ENCODE measurements at regions not wholly inside any gene's neighbourhood (a gene's known extent, or its start where the extent isn't known, plus 50 kb on each side); places are given as distances from the start of the nearest gene placed in this dataset.
"Not testable (repeated sequence)": the region's sequence is repeated elsewhere in the genome, so short reads cannot be mapped to it uniquely, and the experiment has no call there.

GRCh38 chr7:81231301-81231838 lies 312.5 kb upstream of the SEMA3C start:
- FAIRE-seq = no peak
- no peak overlapping the region for H3K4me3 Mint-ChIP-seq (ENCODE audit: unreplicated experiment)

GRCh38 chr7:81226234-81226633 lies 307.4 kb upstream of the SEMA3C start:
- no peak overlapping the region for H3K4me3 ChIP-seq (ENCODE audit: insufficient read depth, low read depth, low read length)
- Mint-ChIP-seq H3K27ac (ENCODE audit: unreplicated experiment) (no peak overlapping the region), H3K36me3 (ENCODE audit: low read depth, unreplicated experiment) (peaks cover 2% of the 10 kb centered on the region), H3K4me3 (ENCODE audit: unreplicated experiment) (no peak overlapping the region), H3K9me3 (ENCODE audit: unreplicated experiment) (peaks cover 17% of the 10 kb centered on the region), H3K27me3 (ENCODE audit: low read depth, unreplicated experiment) (no peaks in the 10 kb centered on the region), H3K4me1 (ENCODE audit: low read depth, unreplicated experiment) (no peaks in the 10 kb centered on the region)
- no peak for DNase-seq (ENCODE audit: low read depth)
- no peak overlapping the region for H3K4me2 ChIP-seq (ENCODE audit: low read length)
- no peak for FAIRE-seq
- no peaks in the 10 kb centered on the region for H3K36me3 ChIP-seq (ENCODE audit: insufficient read depth, low read length)
- H3K79me2 ChIP-seq (ENCODE audit: insufficient read depth, low read length) = no peaks in the 10 kb centered on the region
- H3K9ac ChIP-seq (ENCODE audit: low read length) = no peak overlapping the region
- no peaks in the 10 kb centered on the region for H3K4me1 ChIP-seq (ENCODE audit: insufficient read depth, low read length)
- TF ChIP-seq CTCF (IDR thresholded peaks at IDR 0.05; ENCODE audit: insufficient read depth, low read depth, low read length) = no peak
- TF ChIP-seq EZH2 (IDR thresholded peaks at IDR 0.05; ENCODE audit: insufficient read depth, low read length) = no peak
- H4K20me1 ChIP-seq (ENCODE audit: insufficient read depth, low read length) = no peaks in the 10 kb centered on the region
- H3K27ac ChIP-seq (ENCODE audit: low read depth, low read length) = no peak overlapping the region
- H3K27me3 ChIP-seq (ENCODE audit: insufficient read depth, low read length) = no peaks in the 10 kb centered on the region
- no peaks in the 10 kb centered on the region for H3K9me3 ChIP-seq (ENCODE audit: insufficient read depth, low read depth, low read length)
- no peak overlapping the region for H2AFZ ChIP-seq (ENCODE audit: low read depth, low read length)

More at GRCh38 chr7:81231301-81231838, 312.5 kb upstream of the SEMA3C start:
- TF ChIP-seq CTCF (IDR thresholded peaks at IDR 0.05; ENCODE audit: insufficient read depth, low read depth, low read length) (no peak), EZH2 (IDR thresholded peaks at IDR 0.05; ENCODE audit: insufficient read depth, low read length) (no peak)
- Mint-ChIP-seq H3K27me3 (ENCODE audit: low read depth, unreplicated experiment) (peaks cover 2% of the 10 kb centered on the region), H3K9me3 (ENCODE audit: unreplicated experiment) (no peaks in the 10 kb centered on the region), H3K27ac (ENCODE audit: unreplicated experiment) (no peak overlapping the region), H3K36me3 (ENCODE audit: low read depth, unreplicated experiment) (no peaks in the 10 kb centered on the region), H3K4me1 (ENCODE audit: low read depth, unreplicated experiment) (no peaks in the 10 kb centered on the region)
- DNase-seq (ENCODE audit: low read depth) = no peak
- Histone ChIP-seq H3K36me3 (ENCODE audit: insufficient read depth, low read length) (no peaks in the 10 kb centered on the region), H3K4me3 (ENCODE audit: insufficient read depth, low read depth, low read length) (no peak overlapping the region), H3K27ac (ENCODE audit: low read depth, low read length) (no peak overlapping the region), H3K4me2 (ENCODE audit: low read length) (no peak overlapping the region), H3K27me3 (ENCODE audit: insufficient read depth, low read length) (no peaks in the 10 kb centered on the region), H2AFZ (ENCODE audit: low read depth, low read length) (no peak overlapping the region), H3K4me1 (ENCODE audit: insufficient read depth, low read length) (no peaks in the 10 kb centered on the region), H3K9me3 (ENCODE audit: insufficient read depth, low read depth, low read length) (no peaks in the 10 kb centered on the region), H3K79me2 (ENCODE audit: insufficient read depth, low read length) (no peaks in the 10 kb centered on the region), H3K9ac (ENCODE audit: low read length) (no peak overlapping the region), H4K20me1 (ENCODE audit: insufficient read depth, low read length) (no peaks in the 10 kb centered on the region)

- H3K36me3 Mint-ChIP-seq (ENCODE audit: low read depth, unreplicated experiment); H3K4me1 Mint-ChIP-seq (ENCODE audit: low read depth, unreplicated experiment): not testable (repeated sequence)
These were observed 303.8 kb upstream of the SEMA3C start for GRCh38 chr7:81222692-81223091.

More at GRCh38 chr7:81222692-81223091, 303.8 kb upstream of the SEMA3C start:
- H3K27me3 ChIP-seq (ENCODE audit: insufficient read depth, low read length); H3K4me2 ChIP-seq (ENCODE audit: low read length); H3K9ac ChIP-seq (ENCODE audit: low read length); FAIRE-seq; H2AFZ ChIP-seq (ENCODE audit: low read depth, low read length); H4K20me1 ChIP-seq (ENCODE audit: insufficient read depth, low read length); DNase-seq (ENCODE audit: low read depth); H3K36me3 ChIP-seq (ENCODE audit: insufficient read depth, low read length); H3K4me1 ChIP-seq (ENCODE audit: insufficient read depth, low read length); H3K79me2 ChIP-seq (ENCODE audit: insufficient read depth, low read length); H3K4me3 Mint-ChIP-seq (ENCODE audit: unreplicated experiment); H3K27ac Mint-ChIP-seq (ENCODE audit: unreplicated experiment); H3K27ac ChIP-seq (ENCODE audit: low read depth, low read length); H3K9me3 ChIP-seq (ENCODE audit: insufficient read depth, low read depth, low read length); H3K4me3 ChIP-seq (ENCODE audit: insufficient read depth, low read depth, low read length); H3K27me3 Mint-ChIP-seq (ENCODE audit: low read depth, unreplicated experiment): not testable (repeated sequence)
- H3K9me3 Mint-ChIP-seq (ENCODE audit: unreplicated experiment) = peaks cover 17% of the 10 kb centered on the region

Measured in astrocyte (in vitro differentiated cells and primary cell).